ENCODE measurements at regions not wholly inside any gene's neighbourhood (a gene's known extent, or its start where the extent isn't known, plus 50 kb on each side); places are given as distances from the start of the nearest gene placed in this dataset.

DNA sequence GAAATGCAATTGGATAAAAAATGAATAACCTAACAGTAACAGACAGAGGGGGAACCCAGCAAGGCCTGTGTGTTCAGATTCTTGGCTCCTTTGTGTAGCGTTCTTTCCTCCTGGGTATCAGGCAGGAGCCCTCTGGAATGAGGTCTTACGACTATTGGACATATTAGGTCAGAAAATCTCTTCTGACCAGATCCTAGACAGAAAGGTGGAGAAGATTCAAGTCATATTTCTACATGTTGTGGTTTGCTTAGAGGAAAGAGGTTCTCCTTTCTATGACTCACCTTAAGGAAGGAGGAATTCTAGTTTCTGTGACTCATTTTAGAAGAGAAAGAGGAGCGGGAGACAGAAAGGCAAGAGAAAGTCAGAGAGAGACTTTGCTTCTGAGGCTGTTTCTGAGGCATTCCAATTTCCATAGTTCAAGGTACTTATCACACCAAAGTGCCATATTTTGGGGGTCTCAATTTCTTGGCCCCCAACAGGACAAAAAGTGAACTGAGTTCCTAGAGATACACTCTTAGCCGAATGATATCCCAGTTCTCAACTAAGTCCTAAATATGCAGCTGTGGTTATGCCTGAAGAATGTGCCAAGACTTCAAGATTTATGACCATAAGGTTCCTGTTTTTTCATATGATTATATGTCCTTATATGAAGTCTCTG lies 618.6 kb downstream of the ZEB2 start:
- DNase-seq: no peak

GRCh38 chr2:143899987-143900386 lies 619.9 kb downstream of the ZEB2 start:
- DNase-seq: no peak

- no peak for DNase-seq
Observed at GRCh38 chr2:143893371-143893770, 626.5 kb downstream of the ZEB2 start.

DNA sequence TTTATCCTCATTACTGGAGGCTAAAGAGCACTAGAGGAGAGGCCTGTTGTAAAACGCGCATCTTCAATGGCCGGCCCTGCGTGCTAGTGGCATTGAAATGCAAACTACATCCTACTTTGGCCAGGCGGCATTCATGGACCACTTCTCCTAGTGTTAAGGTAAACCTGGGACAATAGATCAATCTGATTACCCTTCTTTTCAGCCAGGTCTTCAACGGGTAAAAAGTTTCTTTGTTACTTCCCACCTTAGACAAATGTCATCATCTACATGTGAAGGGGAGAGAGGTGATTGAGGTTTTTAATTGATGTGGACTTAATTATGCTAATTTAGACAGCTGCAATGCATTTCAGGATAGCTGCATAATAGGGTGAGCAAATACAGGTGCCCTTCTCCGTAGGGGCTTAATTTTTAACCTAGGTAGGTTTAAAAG lies 628.0 kb downstream of the ZEB2 start:
- DNase-seq: no peak

GRCh38 chr2:143890798-143891197 lies 629.1 kb downstream of the ZEB2 start:
- no peak for DNase-seq

DNA sequence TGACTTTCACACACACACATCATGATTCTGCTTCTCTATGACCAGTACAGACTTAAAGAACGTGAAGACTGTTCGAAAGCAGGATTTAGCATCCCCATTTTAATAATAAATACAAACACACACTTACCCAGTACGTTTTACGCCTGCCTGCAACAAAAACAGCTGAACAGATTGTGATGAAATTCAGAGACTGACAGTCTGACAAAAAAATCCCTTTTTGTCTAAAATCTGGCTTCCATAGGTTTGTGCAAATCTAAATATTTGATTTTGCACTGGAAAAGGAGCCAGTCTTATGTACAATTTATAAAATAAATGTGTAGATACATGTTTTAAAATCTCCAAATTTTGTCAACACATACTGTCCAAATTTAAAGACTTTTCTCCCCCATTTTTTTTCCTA lies 630.7 kb downstream of the ZEB2 start:
- DNase-seq: no peak

DNA sequence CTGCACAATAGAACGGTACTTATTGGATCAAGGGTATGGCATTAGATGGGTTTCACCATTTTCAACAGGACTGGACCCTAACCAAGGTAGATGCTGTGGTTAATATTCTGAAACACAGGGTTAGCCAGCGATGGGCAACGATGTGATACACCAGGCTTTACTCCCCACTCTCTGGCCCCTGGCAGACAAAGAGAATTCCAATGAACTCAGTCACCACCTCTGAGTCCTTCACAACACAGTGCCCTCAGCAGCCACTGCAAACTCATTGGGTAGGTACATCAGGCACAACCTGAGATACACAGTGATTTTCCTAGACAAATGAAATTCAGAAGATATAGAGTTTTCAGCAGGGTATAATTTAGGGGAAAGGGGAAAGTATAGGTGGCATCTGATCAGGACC lies 634.5 kb downstream of the ZEB2 start:
- no peak for DNase-seq

DNA sequence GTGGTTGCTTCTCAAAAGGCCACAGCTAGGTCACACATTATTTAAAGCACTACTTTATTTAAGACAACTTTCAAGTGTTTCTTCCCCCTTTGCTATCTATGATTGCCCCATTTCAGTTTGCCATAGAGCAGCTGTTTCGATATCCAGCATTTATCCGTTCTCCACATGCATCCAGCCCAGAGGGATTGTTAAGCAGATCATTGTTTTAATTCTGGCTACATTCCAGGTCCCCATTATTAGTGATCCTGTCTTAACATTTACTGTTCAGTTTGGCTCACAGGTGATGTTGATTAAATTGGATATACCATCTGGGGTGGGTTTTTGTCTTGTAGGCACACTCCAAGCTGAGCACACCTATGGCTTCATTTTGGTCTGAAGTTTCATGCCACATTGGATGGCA lies 638.7 kb downstream of the ZEB2 start:
- no peak for DNase-seq

GRCh38 chr2:143877876-143878530 lies 641.9 kb downstream of the ZEB2 start:
- DNase-seq: no peak

- DNase-seq: no peak
Observed at GRCh38 chr2:143877056-143877455, 642.9 kb downstream of the ZEB2 start.

GRCh38 chr2:143875295-143876233 lies 644.4 kb downstream of the ZEB2 start:
- DNase-seq: no peak

DNA sequence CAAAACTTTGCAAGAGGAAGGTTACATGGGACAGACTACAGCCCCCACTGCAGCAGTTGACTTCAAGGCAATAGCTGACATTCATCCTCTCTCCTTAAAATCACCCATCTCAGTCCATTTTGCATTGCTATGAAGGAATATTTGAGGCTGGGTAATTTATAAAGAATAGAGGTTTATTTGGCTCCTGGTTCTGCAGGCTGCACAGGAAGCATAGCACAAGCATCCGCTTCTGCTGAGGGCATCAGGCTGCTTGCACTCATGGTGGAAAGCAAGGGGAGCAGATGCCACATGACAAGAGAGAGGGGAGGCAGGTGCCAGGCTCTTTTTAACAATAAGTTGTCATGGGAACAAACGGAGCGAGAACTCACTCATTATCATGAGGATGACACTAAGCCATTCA lies 646.0 kb downstream of the ZEB2 start:
- DNase-seq: no peak

GRCh38 chr2:143870696-143871095 lies 649.2 kb downstream of the ZEB2 start:
- DNase-seq: no peak

DNA sequence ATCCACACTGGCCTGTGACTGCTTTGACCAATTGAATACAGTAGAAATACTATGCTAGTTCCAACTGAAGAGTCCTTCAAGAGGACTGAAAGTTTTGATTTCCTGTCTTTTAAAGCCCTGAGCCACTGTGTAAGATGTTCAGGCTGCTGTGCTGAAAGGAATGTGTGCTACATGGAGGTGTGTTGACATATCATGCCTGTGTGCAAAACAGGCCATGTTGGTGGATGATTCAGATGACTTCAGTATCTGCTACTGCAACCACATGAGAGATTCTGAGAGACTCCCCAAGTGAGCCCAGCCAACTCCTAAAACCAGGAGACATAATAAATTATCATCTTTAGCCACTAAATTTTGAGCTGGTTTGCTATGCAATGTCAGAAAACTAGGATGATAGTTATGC lies 662.9 kb downstream of the ZEB2 start:
- no peak for DNase-seq

GRCh38 chr2:143852759-143853158 lies 667.2 kb downstream of the ZEB2 start:
- no peak for DNase-seq

- no peak for DNase-seq
Observed at GRCh38 chr2:143850084-143850483, 669.8 kb downstream of the ZEB2 start.

DNA sequence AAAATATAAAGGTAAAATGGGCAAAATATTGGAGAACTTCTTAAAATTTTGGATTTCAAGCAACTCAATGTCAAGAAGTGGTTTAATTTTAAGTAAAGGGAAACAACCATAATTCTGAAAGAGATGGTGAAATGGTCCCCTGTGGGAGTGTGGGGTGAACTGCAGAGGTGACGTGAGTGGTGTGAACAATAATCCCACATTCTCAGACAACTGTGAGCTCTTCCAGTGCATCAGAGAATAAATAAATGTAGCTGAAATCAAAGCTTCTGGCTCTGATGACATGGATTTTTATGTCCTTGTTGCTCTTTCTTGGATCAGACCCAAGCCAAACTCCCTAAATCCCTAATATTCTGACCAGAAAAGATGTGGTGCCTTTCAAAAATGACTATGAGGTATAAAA lies 672.7 kb downstream of the ZEB2 start:
- no peak for DNase-seq

- DNase-seq: no peak
Observed at GRCh38 chr2:143844986-143845385, 674.9 kb downstream of the ZEB2 start.

GRCh38 chr2:143843686-143844085 lies 676.2 kb downstream of the ZEB2 start:
- DNase-seq: no peak

GRCh38 chr2:143842836-143843235 lies 677.1 kb downstream of the ZEB2 start:
- DNase-seq: no peak

- DNase-seq: no peak
Observed at GRCh38 chr2:143841935-143842334, 678.0 kb downstream of the ZEB2 start.

- no peak for DNase-seq
Observed at GRCh38 chr2:143840601-143841000, 679.3 kb downstream of the ZEB2 start.

- DNase-seq: no peak
Observed at GRCh38 chr2:143840194-143840593, 679.7 kb downstream of the ZEB2 start.

GRCh38 chr2:143839456-143839855 lies 680.5 kb downstream of the ZEB2 start:
- DNase-seq: no peak
